B cell (primary cell): ENCODE measurements at regions not wholly inside any gene's neighbourhood (a gene's known extent, or its start where the extent isn't known, plus 50 kb on each side); places are given as distances from the start of the nearest gene placed in this dataset.

Experiments
- ATAC-seq: fragments of 200-7000 bp; cut with Tn5 transposase; one replicate; pipeline ENCODE4 v1.10.0; 2021; ENCODE audit warnings: low read depth, mild to moderate bottlenecking, moderate number of reproducible peaks, moderate library complexity
- CTCF ChIA-PET: fragments of 350-600 bp; sonication (Branson Sonifier 250); formaldehyde crosslinking; loops from one replicate; lab custom pipeline; 2021; ENCODE audit warnings: antibody characterized with exemption, inconsistent platforms; lab: Charles Lee
- POLR2A ChIA-PET: fragments of 350-600 bp; sonication (Branson Sonifier 250); formaldehyde crosslinking; loops from one replicate; lab custom pipeline; 2021; ENCODE audit warnings: antibody characterized with exemption; lab: Charles Lee
- DNase-seq: peaks from one replicate; pipeline ENCODE4 v3.0.0; 2013
- H2AFZ ChIP-seq: 2 replicates; pipeline ENCODE4 v1.6.1; 2012; ENCODE audit warnings: mild to moderate bottlenecking, low read depth, low read length; ENCODE audit not compliant: insufficient read depth, poor library complexity, severe bottlenecking
- H3K27ac ChIP-seq, 2 donors: 1 replicate in 1 of 2; 2 replicates in 1 of 2; pipeline ENCODE4 v1.5.1; 2012 to 2013; ENCODE audit warnings: low read length in 2 of 2, mild to moderate bottlenecking in 2 of 2, moderate library complexity in 1 of 2
- H3K27me3 ChIP-seq, 4 experiments: fragments of 200-600 bp in 1 of 4; sonication (generic) in 1 of 4; replicated peaks in 1 of 4; 1 replicate in 2 of 4; 2 replicates in 2 of 4; pipeline versions ENCODE4 v1.6.1 to v1.7.0; 2013 to 2016; ENCODE audit warnings: low read length in 3 of 4, mild to moderate bottlenecking in 2 of 4, mixed read lengths in 1 of 4, moderate library complexity in 1 of 4; ENCODE audit not compliant: insufficient read depth in 4 of 4, control insufficient read depth in 3 of 4; ENCODE audit errors: control extremely low read depth in 1 of 4
- H3K36me3 ChIP-seq, 2 experiments: replicated peaks in 1 of 2; 1 replicate in 1 of 2; 2 replicates in 1 of 2; pipeline versions ENCODE4 v1.6.1 to v1.7.1; 2013; ENCODE audit warnings: low read length in 1 of 2; ENCODE audit not compliant: insufficient read depth in 2 of 2, control insufficient read depth in 1 of 2; ENCODE audit errors: control extremely low read depth in 1 of 2, extremely low read depth in 1 of 2
- H3K4me1 ChIP-seq, 2 donors: fragments of 200-600 bp in 1 of 2; sonication (generic) in 1 of 2; 1 replicate in 1 of 2; 2 replicates in 1 of 2; pipeline versions ENCODE4 v1.5.1 to v1.6.1; 2013 to 2017; ENCODE audit warnings: low read length in 2 of 2; ENCODE audit not compliant: control insufficient read depth in 2 of 2, insufficient read depth in 2 of 2
- H3K4me2 ChIP-seq: replicated peaks from 2 replicates; pipeline ENCODE3; 2012; ENCODE audit warnings: mild to moderate bottlenecking, low read depth, low read length; ENCODE audit not compliant: poor library complexity, severe bottlenecking
- H3K4me3 ChIP-seq, 5 experiments: fragments of 200-600 bp in 1 of 5; sonication (generic) in 1 of 5; 1 replicate in 3 of 5; 2 replicates in 2 of 5; pipeline versions ENCODE4 v1.5.1 to v1.7.0; 2011 to 2016; ENCODE audit warnings: low read length in 4 of 5, mild to moderate bottlenecking in 4 of 5, low read depth in 2 of 5, control low read depth in 1 of 5, moderate library complexity in 1 of 5; ENCODE audit not compliant: insufficient read depth in 1 of 5; ENCODE audit errors: control extremely low read depth in 1 of 5, extremely low read depth in 1 of 5
- H3K79me2 ChIP-seq: fragments of 200-600 bp; sonication (generic); one replicate; pipeline ENCODE4 v1.6.0; 2016; ENCODE audit warnings: low read length; ENCODE audit not compliant: control insufficient read depth, insufficient read depth
- H3K9ac ChIP-seq: fragments of 200-600 bp; sonication (generic); 2 replicates; pipeline ENCODE4 v1.6.1; 2017; ENCODE audit warnings: mild to moderate bottlenecking, low read length, moderate library complexity
- H3K9me3 ChIP-seq, 3 donors: one replicate each; pipeline versions ENCODE4 v1.6.1 to v1.7.1; 2013; ENCODE audit warnings: low read length in 2 of 3; ENCODE audit not compliant: control insufficient read depth in 2 of 3, insufficient read depth in 1 of 3; ENCODE audit errors: control extremely low read depth in 1 of 3
- H4K20me1 ChIP-seq: 2 replicates; pipeline ENCODE4 v1.6.0; 2012; ENCODE audit warnings: mild to moderate bottlenecking, low read length; ENCODE audit not compliant: insufficient read depth, control insufficient read depth, poor library complexity, severe bottlenecking
- H3K27ac Mint-ChIP-seq: one replicate; pipeline ENCODE4 v1.8.0; 2021; ENCODE audit warnings: mixed read lengths
- H3K27me3 Mint-ChIP-seq: one replicate; pipeline ENCODE4 v1.8.0; 2021; ENCODE audit warnings: mixed read lengths
- H3K4me1 Mint-ChIP-seq: one replicate; pipeline ENCODE4 v1.8.0; 2021; ENCODE audit warnings: mixed read lengths
- H3K4me3 Mint-ChIP-seq: one replicate; pipeline ENCODE4 v1.8.0; 2021; ENCODE audit warnings: mixed read lengths
- H3K9me3 Mint-ChIP-seq: one replicate; pipeline ENCODE4 v1.8.0; 2022; ENCODE audit warnings: mixed read lengths; ENCODE audit not compliant: insufficient read depth
- CTCF ChIP-seq: fragments of 200-600 bp; IDR thresholded peaks from one replicate; pipeline ENCODE4 v1.8.0; 2022; ENCODE audit warnings: antibody characterized with exemption, mild to moderate bottlenecking
- EZH2 ChIP-seq: IDR thresholded peaks from 2 replicates; pipeline ENCODE4 v1.6.1; 2012; ENCODE audit warnings: borderline replicate concordance, low read depth, mild to moderate bottlenecking, moderate library complexity, low read length; ENCODE audit not compliant: insufficient read depth, poor library complexity, severe bottlenecking
- WGBS: methylation state at CpG from one replicate; pipeline ENCODE4 v1.1.5; 2013; ENCODE audit warnings: missing lambda C conversion rate; ENCODE audit not compliant: insufficient coverage; 5-methylcytosine and 5-hydroxymethylcytosine counted together
- intact Hi-C: fragments of 100-400 bp; cut with micrococcal nuclease; formaldehyde crosslinking; loops from one replicate; pipeline ENCODE4 v1.10.0; 2022

- WGBS = 83% methylated on average over 1 of the region's 2 CpGs
- H3K79me2 ChIP-seq = no peaks in the 10 kb centered on the region
- no peak overlapping the region for H3K9ac ChIP-seq
- CTCF ChIA-PET = interaction anchor here (1.3 kb wide), 1 partner anchor 116 kb away, joined by 3 read pairs; no protein-coding TSS in a partner anchor
- no peaks in the 10 kb centered on the region for H3K27me3 Mint-ChIP-seq
- H3K9me3 ChIP-seq = peaks cover 0 to 4% (median 0%) of the 10 kb centered on the region in 3 donors
- no peaks in the 10 kb centered on the region for H3K27me3 ChIP-seq
- no peak for DNase-seq
- intact Hi-C loops = no loop called here
- POLR2A ChIA-PET = interaction anchor here (1.1 kb wide), 1 partner anchor 19 kb away, joined by 4 read pairs; no protein-coding TSS in a partner anchor
- TF ChIP-seq EZH2 (no peak), CTCF (no peak)
- peak overlapping the region; percentile 67 for H3K4me2 ChIP-seq
- H2AFZ ChIP-seq = no peak overlapping the region
- H3K4me3 ChIP-seq = peak overlapping the region in 1 of 5 experiments; percentile 15
- H3K27ac Mint-ChIP-seq = no peak overlapping the region
- peak overlapping the region; percentile 18 for H3K4me3 Mint-ChIP-seq
- H3K9me3 Mint-ChIP-seq = no peaks in the 10 kb centered on the region
- peak overlapping the region; percentile 98 for H3K27ac ChIP-seq
- H4K20me1 ChIP-seq = no peaks in the 10 kb centered on the region
- ATAC-seq = no peak
- H3K4me1 ChIP-seq = peaks cover 90 to 91% of the 10 kb centered on the region in 2 donors
- no peaks in the 10 kb centered on the region for H3K36me3 ChIP-seq
- H3K4me1 Mint-ChIP-seq = peaks cover 29% of the 10 kb centered on the region
Measured at GRCh38 chr6:14658030-14658429, 540.5 kb downstream of the CD83 start.

- CTCF ChIA-PET = interaction anchor here (0.6 to 1.3 kb wide), 2 partner anchors 115 to 208 kb away, joined by 3 to 6 read pairs; no protein-coding TSS in a partner anchor
- Histone ChIP-seq H3K36me3 (no peaks in the 10 kb centered on the region), H3K4me2 (peak overlapping the region; percentile 67), H3K9me3 (peaks cover 0 to 4% (median 0%) of the 10 kb centered on the region in 3 donors), H3K4me3 (no peak overlapping the region), H3K27me3 (no peaks in the 10 kb centered on the region), H3K9ac (no peak overlapping the region), H2AFZ (peak overlapping the region; percentile 4), H4K20me1 (no peaks in the 10 kb centered on the region), H3K4me1 (peaks cover 96% of the 10 kb centered on the region in 2 donors), H3K79me2 (no peaks in the 10 kb centered on the region), H3K27ac (peak overlapping the region; percentile 98)
- H3K4me3 Mint-ChIP-seq = peak overlapping the region; percentile 73
- POLR2A ChIA-PET = no interaction called here
- WGBS = 13% methylated on average over 4 of the region's 6 CpGs
- H3K4me1 Mint-ChIP-seq = peaks cover 28% of the 10 kb centered on the region
- DNase-seq (peak; percentile 75), ATAC-seq (no peak)
- intact Hi-C loops = no loop called here
- TF ChIP-seq EZH2 (no peak), CTCF (no peak)
- no peaks in the 10 kb centered on the region for H3K9me3 Mint-ChIP-seq
- no peak overlapping the region for H3K27ac Mint-ChIP-seq
- H3K27me3 Mint-ChIP-seq = no peaks in the 10 kb centered on the region
Measured at GRCh38 chr6:14658886-14659561, 541.5 kb downstream of the CD83 start.
